Esophagus squamous epithelium (tissue), 4 donors: ENCODE measurements at regions not wholly inside any gene's neighbourhood (a gene's known extent, or its start where the extent isn't known, plus 50 kb on each side); places are given as distances from the start of the nearest gene placed in this dataset.

Experiments
- CTCF ChIP-seq, 6 experiments: fragments of 450-650 bp in 4 of 6; fragments of 200-600 bp in 2 of 6; sonication (generic) in 2 of 6; IDR thresholded peaks; one replicate each; pipeline ENCODE4 v1.5.1; 2016 to 2019; ENCODE audit warnings: antibody characterized with exemption in 6 of 6, mild to moderate bottlenecking in 4 of 6, moderate library complexity in 4 of 6
- POLR2A ChIP-seq, 4 donors: fragments of 450-650 bp; IDR thresholded peaks; one replicate each; pipeline ENCODE4 v1.6.1; 2017; ENCODE audit warnings: antibody characterized with exemption in 4 of 4, mild to moderate bottlenecking in 4 of 4, moderate library complexity in 3 of 4

GRCh38 chr22:34354071-34354817 lies 434.0 kb upstream of the LARGE1 start:
- no peak for TF ChIP-seq CTCF (IDR thresholded peaks at IDR 0.05)
- TF ChIP-seq POLR2A (IDR thresholded peaks at IDR 0.05) = no peak
